Ovary (tissue), 3 donors: ENCODE measurements at regions not wholly inside any gene's neighbourhood (a gene's known extent, or its start where the extent isn't known, plus 50 kb on each side); places are given as distances from the start of the nearest gene placed in this dataset.

Experiments used
- CTCF ChIP-seq, 3 donors: fragments of 450-650 bp in 2 of 3; fragments of 200-600 bp in 1 of 3; IDR thresholded peaks; one replicate each; pipeline versions ENCODE4 v1.5.1 to v1.8.0; 2016 to 2022; ENCODE audit warnings: antibody characterized with exemption in 3 of 3, mild to moderate bottlenecking in 1 of 3
- EP300 ChIP-seq: sonication (generic); formaldehyde crosslinking; IDR thresholded peaks from one replicate; pipeline ENCODE4 v1.6.1; 2017; ENCODE audit warnings: antibody characterized with exemption
- POLR2A ChIP-seq: fragments of 450-650 bp; IDR thresholded peaks from one replicate; pipeline ENCODE4 v1.6.1; 2017; ENCODE audit warnings: antibody characterized with exemption, mild to moderate bottlenecking, moderate library complexity
- donor health status: DM: no; HTN: no; CAD: no.

GRCh38 chr2:15890124-15890754 lies 50.1 kb upstream of the MYCN start:
- no peak for TF ChIP-seq CTCF (IDR thresholded peaks at IDR 0.05)
- TF ChIP-seq POLR2A, result no peak
- TF ChIP-seq EP300, result no peak
